GM12874 (cell line): ENCODE measurements at regions not wholly inside any gene's neighbourhood (a gene's known extent, or its start where the extent isn't known, plus 50 kb on each side); places are given as distances from the start of the nearest gene placed in this dataset.

ENCODE experiments used
- CTCF ChIP-seq: IDR thresholded peaks from 2 replicates; pipeline ENCODE4 v1.5.1; 2011; ENCODE audit warnings: low read depth, mild to moderate bottlenecking, control low read depth, low read length, moderate library complexity; ENCODE audit not compliant: insufficient read depth

GRCh38 chr14:65824285-65824977 lies 411.9 kb downstream of the FUT8 start:
- TF ChIP-seq CTCF = peak; percentile 85

GRCh38 chr14:65824978-65825299 lies 412.4 kb downstream of the FUT8 start:
- TF ChIP-seq CTCF = no peak

DNA sequence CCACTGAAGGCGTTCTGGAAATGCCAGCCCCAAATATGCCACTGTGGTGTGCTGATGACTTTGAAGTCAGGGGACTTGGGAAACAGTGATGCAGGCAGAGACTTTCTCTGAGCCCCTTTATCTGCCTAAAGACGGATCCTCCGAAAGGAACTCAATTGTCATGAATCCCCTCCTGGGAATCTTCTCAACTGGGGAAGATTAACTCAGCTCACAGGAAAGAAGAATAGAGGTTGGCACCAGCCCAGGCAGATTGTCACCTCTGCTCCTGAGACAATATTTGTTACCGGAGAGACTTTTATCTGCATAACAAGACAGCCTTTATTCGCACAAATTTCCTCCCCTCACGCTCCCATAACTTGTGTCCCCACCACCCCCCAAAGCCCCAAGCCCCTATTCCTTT lies 414.4 kb downstream of the FUT8 start:
- no peak for TF ChIP-seq CTCF

DNA sequence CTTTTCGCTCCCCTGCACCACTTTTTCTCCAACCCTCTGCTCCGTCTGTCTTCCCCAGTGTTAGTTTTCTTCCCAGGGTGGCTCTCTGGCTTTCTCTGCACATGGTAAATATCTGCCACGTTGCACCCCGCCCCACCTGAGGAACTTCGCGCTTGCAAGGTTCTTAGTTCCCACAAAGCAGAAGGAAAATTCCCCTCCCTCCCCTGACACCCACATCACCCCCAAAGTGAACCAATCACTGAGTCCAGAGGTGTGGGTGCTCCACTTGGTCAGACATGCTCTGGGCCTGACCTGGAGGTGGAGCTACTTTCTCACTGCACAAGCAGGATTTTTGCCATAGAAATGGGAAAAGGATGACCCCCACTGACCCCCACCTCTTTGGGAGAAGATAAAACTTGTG lies 415.0 kb downstream of the FUT8 start:
- TF ChIP-seq CTCF = no peak

DNA sequence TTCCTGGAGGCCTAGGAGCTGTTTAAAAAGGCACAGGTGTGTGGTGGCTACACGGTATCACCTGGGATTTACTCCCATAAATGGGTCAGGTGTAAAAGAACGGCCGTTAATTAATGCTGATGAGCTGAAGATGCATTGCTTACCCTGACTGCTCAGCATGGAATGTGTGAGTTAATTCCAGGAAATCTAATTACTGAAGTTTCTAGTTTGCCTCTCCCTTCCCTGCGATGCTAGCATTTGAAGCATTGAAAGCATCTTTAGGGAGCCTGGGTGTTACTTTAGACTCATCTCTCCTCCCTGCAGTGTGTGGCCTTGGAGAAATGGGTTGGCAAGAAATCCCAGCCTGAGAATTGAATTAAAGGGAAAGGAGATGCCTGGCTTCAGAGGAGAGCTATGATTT lies 415.9 kb downstream of the FUT8 start:
- TF ChIP-seq CTCF = no peak

- TF ChIP-seq CTCF = 0 out of 2 replicates have a peak, but pooled peaks have one; percentile 24
Observed at GRCh38 chr14:65832431-65833266, 420.1 kb downstream of the FUT8 start.

DNA sequence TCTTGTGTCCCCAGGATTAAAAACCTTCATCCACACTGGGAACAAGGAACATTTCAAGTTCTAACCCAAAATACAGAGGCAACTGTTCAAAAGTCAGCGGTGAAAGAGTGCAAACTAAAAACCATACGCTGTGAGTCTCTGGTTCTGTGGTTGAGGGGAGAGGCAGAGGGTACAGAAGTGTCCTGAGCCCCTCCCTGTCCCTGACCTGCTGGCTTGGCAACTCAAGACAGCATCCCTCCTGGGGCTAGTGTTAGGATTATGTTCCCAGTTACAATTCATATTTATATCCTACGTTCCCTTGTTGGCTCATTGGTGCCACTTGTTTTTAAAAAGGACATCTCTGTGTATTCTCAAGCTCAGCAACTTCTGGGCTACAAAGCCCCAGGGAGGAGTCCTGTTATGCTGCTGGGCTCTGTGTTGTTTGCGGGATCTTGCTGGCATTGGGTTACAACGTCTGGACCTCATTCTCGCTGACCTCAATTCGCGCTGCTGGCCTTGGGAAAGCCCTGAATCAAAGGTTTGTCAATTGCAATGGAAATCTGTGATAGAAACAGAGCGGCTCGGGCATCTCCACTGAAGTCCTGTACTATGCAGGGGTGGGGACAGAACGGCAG lies 420.8 kb downstream of the FUT8 start:
- no peak for TF ChIP-seq CTCF
